Heart left ventricle (tissue), 13 donors: ENCODE measurements at regions not wholly inside any gene's neighbourhood (a gene's known extent, or its start where the extent isn't known, plus 50 kb on each side); places are given as distances from the start of the nearest gene placed in this dataset.

Experiments used
- POLR2A ChIP-seq, 2 donors: fragments of 450-650 bp; IDR thresholded peaks; one replicate each; pipeline ENCODE4 v1.6.1; 2017; ENCODE audit warnings: antibody characterized with exemption in 2 of 2, mild to moderate bottlenecking in 2 of 2, moderate library complexity in 2 of 2
- TF ChIP-seq, protein P1 (sequence below), 12 donors: fragments of 200-600 bp; sonication (generic) in 4 of 12; IDR thresholded peaks; one replicate each; pipeline versions ENCODE4 v1.5.0 to v1.8.0; 2018 to 2022; ENCODE audit warnings: antibody characterized with exemption in 12 of 12, mild to moderate bottlenecking in 5 of 12
- donor health status: ischemic (EF 13 %, LVEDD 7.1; RV severe dilation, severe dysfunction).
- donor health status: DM: no; HTN: yes; CAD: no.
- donor health status: DM: no; HTN: no; CAD: no.
- donor health status: ischemic (EF 25% LVEDD 6.9; RV normal size, moderate dysfunction).
- donor health status: ischemic (EF 25% LVEDD 5.7; RV mildly dilated, moderate dysfunction).
- donor health status: ischemic (EF 35%, LVEDD 5.7; RV mildly dilated, moderate dysfunction).
- donor health status: nonischemic (EF 11% LVEDD 7.7; RV severe dilation, severe dysfunction).
- donor health status: DM: yes; HTN: yes; CAD: no.
- donor health status: PGD.
- donor health status: ischemic (EF 29% LVEDD 5.4; RV normal size, mild dysfunction).
- donor health status: nonischemic (EF 23%, LVEDD 6.1; RV moderate dilation, normal function).

DNA sequence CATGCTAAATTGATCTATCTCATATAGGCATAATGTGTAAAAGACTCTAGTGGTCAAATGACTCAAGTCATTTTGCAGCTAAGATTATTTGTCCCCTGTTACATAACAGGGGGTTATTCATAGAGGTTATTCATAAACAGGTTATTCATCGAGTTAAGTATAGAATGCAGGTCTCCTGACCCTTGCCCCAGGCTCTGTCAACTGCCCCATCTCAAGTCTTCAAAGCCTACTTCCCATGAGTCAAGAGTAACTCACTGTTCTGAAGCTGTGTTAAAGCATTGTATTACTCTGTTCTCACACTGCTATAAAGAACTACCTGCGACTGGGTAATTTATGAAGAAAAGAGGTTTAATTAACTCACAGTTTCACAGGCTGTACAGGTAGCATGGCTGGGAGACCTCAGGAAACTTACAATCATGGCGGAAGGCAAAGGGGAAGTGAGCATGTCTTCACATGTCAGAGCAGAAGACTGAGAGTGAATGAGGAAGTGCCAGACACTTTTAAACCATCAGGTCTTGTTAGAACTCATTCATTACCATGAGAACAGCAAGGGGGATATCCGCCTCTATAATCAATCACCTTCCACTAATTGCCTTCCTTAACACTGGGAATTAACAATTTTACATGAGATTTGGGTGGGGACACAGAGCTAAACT, 226.2 kb upstream of the BLID start:
- TF ChIP-seq POLR2A (IDR thresholded peaks at IDR 0.05): no peak
- TF ChIP-seq, protein P1, sequence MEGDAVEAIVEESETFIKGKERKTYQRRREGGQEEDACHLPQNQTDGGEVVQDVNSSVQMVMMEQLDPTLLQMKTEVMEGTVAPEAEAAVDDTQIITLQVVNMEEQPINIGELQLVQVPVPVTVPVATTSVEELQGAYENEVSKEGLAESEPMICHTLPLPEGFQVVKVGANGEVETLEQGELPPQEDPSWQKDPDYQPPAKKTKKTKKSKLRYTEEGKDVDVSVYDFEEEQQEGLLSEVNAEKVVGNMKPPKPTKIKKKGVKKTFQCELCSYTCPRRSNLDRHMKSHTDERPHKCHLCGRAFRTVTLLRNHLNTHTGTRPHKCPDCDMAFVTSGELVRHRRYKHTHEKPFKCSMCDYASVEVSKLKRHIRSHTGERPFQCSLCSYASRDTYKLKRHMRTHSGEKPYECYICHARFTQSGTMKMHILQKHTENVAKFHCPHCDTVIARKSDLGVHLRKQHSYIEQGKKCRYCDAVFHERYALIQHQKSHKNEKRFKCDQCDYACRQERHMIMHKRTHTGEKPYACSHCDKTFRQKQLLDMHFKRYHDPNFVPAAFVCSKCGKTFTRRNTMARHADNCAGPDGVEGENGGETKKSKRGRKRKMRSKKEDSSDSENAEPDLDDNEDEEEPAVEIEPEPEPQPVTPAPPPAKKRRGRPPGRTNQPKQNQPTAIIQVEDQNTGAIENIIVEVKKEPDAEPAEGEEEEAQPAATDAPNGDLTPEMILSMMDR (IDR thresholded peaks at IDR 0.05): no peak
